ENCODE measurements at regions not wholly inside any gene's neighbourhood (a gene's known extent, or its start where the extent isn't known, plus 50 kb on each side); places are given as distances from the start of the nearest gene placed in this dataset.

GRCh38 chr14:101216366-101217079, 313.0 kb upstream of the RTL1 start:
- Histone ChIP-seq H2AFZ (ENCODE audit: low read depth, low read length, severe bottlenecking) (no peak overlapping the region), H3K27ac (ENCODE audit: low read depth, low read length) (no peak overlapping the region), H3K9me2 (replicated peaks; ENCODE audit: insufficient read depth, low read length) (no peaks in the 10 kb centered on the region), H4K20me1 (ENCODE audit: low read depth, low read length) (no peaks in the 10 kb centered on the region), H3K36me3 (ENCODE audit: low read length) (no peaks in the 10 kb centered on the region), H3F3A (ENCODE audit: insufficient read depth) (no peaks in the 10 kb centered on the region), H3K9me3 (ENCODE audit: insufficient read depth, low read length) (no peaks in the 10 kb centered on the region), H3K79me2 (ENCODE audit: insufficient read depth, low read length) (no peaks in the 10 kb centered on the region), H3K4me3 (ENCODE audit: insufficient read depth, low read length, poor library complexity, severe bottlenecking) (no peak overlapping the region), H3K4me2 (ENCODE audit: low read depth, low read length, poor library complexity, severe bottlenecking) (no peak overlapping the region), H3K9ac (ENCODE audit: low read length) (no peak overlapping the region), H3K27me3 (ENCODE audit: low read length) (no peaks in the 10 kb centered on the region)
- TF ChIP-seq EZH2phosphoT487 (conservative IDR thresholded peaks at IDR 0.05; ENCODE audit: low read length) = no peak
- no peak for TF ChIP-seq CTCF (IDR thresholded peaks at IDR 0.05; ENCODE audit: insufficient read depth, low read length, poor library complexity, severe bottlenecking)

DNA sequence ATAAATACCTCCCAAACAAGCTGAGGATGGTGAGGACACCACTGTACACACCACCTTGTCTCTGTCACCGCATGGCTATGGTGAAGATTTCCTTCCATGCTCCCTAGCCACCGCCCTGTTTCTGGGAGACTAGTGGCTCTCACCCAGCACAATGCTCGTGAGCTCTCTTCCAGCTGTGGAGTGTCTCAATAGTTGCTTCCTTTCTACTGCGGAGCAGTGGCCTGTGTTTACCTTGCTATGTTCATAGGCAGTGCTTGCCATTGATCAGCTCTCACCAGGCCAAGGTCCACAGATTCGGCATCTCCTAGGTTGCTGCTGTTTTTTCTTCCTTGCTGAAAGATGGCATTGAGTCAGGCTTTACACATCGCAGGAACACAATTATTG, 313.6 kb upstream of the RTL1 start:
- H3K4me2 ChIP-seq (ENCODE audit: low read depth, low read length, poor library complexity, severe bottlenecking) = no peak overlapping the region
- no peak overlapping the region for H2AFZ ChIP-seq (ENCODE audit: low read depth, low read length, severe bottlenecking)
- H3K9me2 ChIP-seq (replicated peaks; ENCODE audit: insufficient read depth, low read length) = no peaks in the 10 kb centered on the region
- H3K36me3 ChIP-seq (ENCODE audit: low read length) = no peaks in the 10 kb centered on the region
- no peak for TF ChIP-seq CTCF (IDR thresholded peaks at IDR 0.05; ENCODE audit: insufficient read depth, low read length, poor library complexity, severe bottlenecking)
- no peak for TF ChIP-seq EZH2phosphoT487 (conservative IDR thresholded peaks at IDR 0.05; ENCODE audit: low read length)
- H3K27me3 ChIP-seq (ENCODE audit: low read length) = no peaks in the 10 kb centered on the region
- no peak overlapping the region for H3K9ac ChIP-seq (ENCODE audit: low read length)
- no peaks in the 10 kb centered on the region for H3K9me3 ChIP-seq (ENCODE audit: insufficient read depth, low read length)
- H3K79me2 ChIP-seq (ENCODE audit: insufficient read depth, low read length) = no peaks in the 10 kb centered on the region
- H3F3A ChIP-seq (ENCODE audit: insufficient read depth) = no peaks in the 10 kb centered on the region
- no peak overlapping the region for H3K27ac ChIP-seq (ENCODE audit: low read depth, low read length)
- no peak overlapping the region for H3K4me3 ChIP-seq (ENCODE audit: insufficient read depth, low read length, poor library complexity, severe bottlenecking)
- no peaks in the 10 kb centered on the region for H4K20me1 ChIP-seq (ENCODE audit: low read depth, low read length)

- no peaks in the 10 kb centered on the region for H3F3A ChIP-seq (ENCODE audit: insufficient read depth)
- H3K4me2 ChIP-seq (ENCODE audit: low read depth, low read length, poor library complexity, severe bottlenecking) = no peak overlapping the region
- H3K9ac ChIP-seq (ENCODE audit: low read length) = no peak overlapping the region
- no peak overlapping the region for H2AFZ ChIP-seq (ENCODE audit: low read depth, low read length, severe bottlenecking)
- H3K9me2 ChIP-seq (replicated peaks; ENCODE audit: insufficient read depth, low read length) = no peaks in the 10 kb centered on the region
- H3K36me3 ChIP-seq (ENCODE audit: low read length) = no peaks in the 10 kb centered on the region
- H4K20me1 ChIP-seq (ENCODE audit: low read depth, low read length) = no peaks in the 10 kb centered on the region
- no peaks in the 10 kb centered on the region for H3K9me3 ChIP-seq (ENCODE audit: insufficient read depth, low read length)
- no peaks in the 10 kb centered on the region for H3K79me2 ChIP-seq (ENCODE audit: insufficient read depth, low read length)
- TF ChIP-seq CTCF (IDR thresholded peaks at IDR 0.05; ENCODE audit: insufficient read depth, low read length, poor library complexity, severe bottlenecking) (no peak), EZH2phosphoT487 (conservative IDR thresholded peaks at IDR 0.05; ENCODE audit: low read length) (no peak)
- no peaks in the 10 kb centered on the region for H3K27me3 ChIP-seq (ENCODE audit: low read length)
- no peak overlapping the region for H3K27ac ChIP-seq (ENCODE audit: low read depth, low read length)
- H3K4me3 ChIP-seq (ENCODE audit: insufficient read depth, low read length, poor library complexity, severe bottlenecking) = no peak overlapping the region
Measured at GRCh38 chr14:101217616-101218371, 314.3 kb upstream of the RTL1 start.
